H1 (cell line): ENCODE measurements at regions not wholly inside any gene's neighbourhood (a gene's known extent, or its start where the extent isn't known, plus 50 kb on each side); places are given as distances from the start of the nearest gene placed in this dataset.

Experiments
- CTCF ChIA-PET: fragments of 300-600 bp; sonication (Branson Sonifier 250); formaldehyde crosslinking; loops from one replicate; lab custom pipeline; 2021; ENCODE audit not compliant: partially characterized antibody; lab: Charles Lee
- POLR2A ChIA-PET: fragments of 300-600 bp; sonication (Branson Sonifier 250); formaldehyde crosslinking; loops from one replicate; lab custom pipeline; 2021; ENCODE audit warnings: inconsistent platforms; ENCODE audit not compliant: partially characterized antibody; lab: Charles Lee
- DNase-seq, 2 experiments: peaks; one replicate each; pipeline versions ENCODE4 v3.0.0 to v3.0.0-alpha.2; 2010 to 2022; ENCODE audit warnings: low spot score in 2 of 2, low read depth in 1 of 2, mixed read lengths in 1 of 2
- FAIRE-seq: peaks from 2 replicates; lab custom pipeline; 2011; peaks lifted over from hg19 to GRCh38; lab: Jason Lieb, UNC
- H2AFZ ChIP-seq: 2 replicates; pipeline ENCODE4 v1.8.1; 2012; ENCODE audit warnings: low read length, inconsistent platforms
- H2AK5ac ChIP-seq: 2 replicates; pipeline ENCODE4 v1.6.1; 2013; ENCODE audit warnings: low read depth, low read length
- H2BK120ac ChIP-seq: replicated peaks from 2 replicates; pipeline ENCODE3; 2013; ENCODE audit warnings: low read depth, low read length, inconsistent platforms
- H2BK12ac ChIP-seq: 2 replicates; pipeline ENCODE4 v1.6.1; 2013; ENCODE audit warnings: low read depth, low read length
- H2BK15ac ChIP-seq: 2 replicates; pipeline ENCODE4 v1.6.1; 2013; ENCODE audit warnings: low read length
- H2BK20ac ChIP-seq: 2 replicates; pipeline ENCODE4 v1.6.1; 2013; ENCODE audit warnings: low read length
- H2BK5ac ChIP-seq: 2 replicates; pipeline ENCODE4 v1.6.1; 2013; ENCODE audit warnings: low read depth, low read length
- H3K14ac ChIP-seq: 2 replicates; pipeline ENCODE4 v1.6.1; 2013; ENCODE audit warnings: inconsistent platforms; ENCODE audit not compliant: insufficient read length
- H3K18ac ChIP-seq: 2 replicates; pipeline ENCODE4 v1.6.1; 2013; ENCODE audit warnings: low read length; ENCODE audit errors: extremely low read depth
- H3K23ac ChIP-seq: 2 replicates; pipeline ENCODE4 v1.6.1; 2013; ENCODE audit warnings: inconsistent platforms; ENCODE audit not compliant: insufficient read length
- H3K23me2 ChIP-seq: 2 replicates; pipeline ENCODE4 v1.6.1; 2013; ENCODE audit warnings: low read depth, low read length
- H3K27ac ChIP-seq: 2 replicates; pipeline ENCODE4 v1.6.1; 2011; ENCODE audit warnings: low read depth, low read length, inconsistent platforms
- H3K27me3 ChIP-seq, 4 experiments: replicated peaks in 1 of 4; 1 replicate in 1 of 4; 2 replicates in 3 of 4; pipeline versions ENCODE4 v1.6.1 to v1.8.1; 2011 to 2013; ENCODE audit warnings: low read length in 3 of 4, mild to moderate bottlenecking in 3 of 4, inconsistent platforms in 2 of 4, mixed read lengths in 2 of 4, moderate library complexity in 1 of 4; ENCODE audit not compliant: control insufficient read depth in 3 of 4, insufficient read depth in 3 of 4; ENCODE audit errors: extremely low read depth in 1 of 4
- H3K36me3 ChIP-seq, 4 experiments: 2 replicates each; pipeline versions ENCODE4 v1.6.1 to v1.8.1; 2011 to 2013; ENCODE audit warnings: mild to moderate bottlenecking in 4 of 4, low read length in 3 of 4, moderate library complexity in 2 of 4, control low read depth in 1 of 4, inconsistent platforms in 1 of 4; ENCODE audit not compliant: insufficient read depth in 4 of 4, control insufficient read depth in 2 of 4
- H3K4ac ChIP-seq: replicated peaks from 2 replicates; pipeline ENCODE3; 2013; ENCODE audit warnings: low read length, low read depth, mixed read lengths, inconsistent platforms; ENCODE audit not compliant: insufficient read length
- H3K4me1 ChIP-seq, 4 experiments: replicated peaks in 1 of 4; 1 replicate in 1 of 4; 2 replicates in 3 of 4; pipeline versions ENCODE4 v1.6.1 to v1.8.1; 2011 to 2013; ENCODE audit warnings: low read length in 3 of 4, inconsistent platforms in 2 of 4, mixed read lengths in 1 of 4; ENCODE audit not compliant: insufficient read depth in 4 of 4, control insufficient read depth in 3 of 4
- H3K4me2 ChIP-seq, 2 experiments: 2 replicates each; pipeline versions ENCODE4 v1.6.1 to v1.8.1; 2011 to 2013; ENCODE audit warnings: low read depth in 2 of 2, low read length in 2 of 2, control low read depth in 1 of 2, inconsistent platforms in 1 of 2, mild to moderate bottlenecking in 1 of 2; ENCODE audit not compliant: insufficient read depth in 1 of 2
- H3K4me3 ChIP-seq, 4 experiments: fragments of 200-600, 300-600 bp in 1 of 4; sonication (generic), shearing (Covaris generic), sonication (Bioruptor Twin) in 1 of 4; 2 replicates each; pipeline versions ENCODE4 v1.5.1 to v1.8.1; 2011 to 2016; ENCODE audit warnings: low read length in 4 of 4, low read depth in 3 of 4, control low read depth in 2 of 4, inconsistent platforms in 2 of 4, mild to moderate bottlenecking in 2 of 4, mixed read lengths in 1 of 4, moderate library complexity in 1 of 4; ENCODE audit not compliant: insufficient read depth in 2 of 4; ENCODE audit errors: extremely low read depth in 1 of 4
- H3K56ac ChIP-seq: replicated peaks from 2 replicates; pipeline ENCODE3; 2013; ENCODE audit warnings: low read depth, mild to moderate bottlenecking, mixed read lengths, low read length, inconsistent platforms; ENCODE audit not compliant: insufficient read length
- H3K79me1 ChIP-seq: 2 replicates; pipeline ENCODE4 v1.6.1; 2013; ENCODE audit warnings: low read depth, low read length, control low read depth
- H3K79me2 ChIP-seq, 2 experiments: 2 replicates each; pipeline versions ENCODE4 v1.6.1 to v1.8.1; 2012 to 2013; ENCODE audit warnings: low read length in 2 of 2, mild to moderate bottlenecking in 2 of 2, inconsistent platforms in 1 of 2; ENCODE audit not compliant: insufficient read depth in 2 of 2, control insufficient read depth in 1 of 2
- H3K9ac ChIP-seq, 4 experiments: replicated peaks in 1 of 4; 1 replicate in 1 of 4; 2 replicates in 3 of 4; pipeline versions ENCODE4 v1.6.1 to v1.8.1; 2011 to 2013; ENCODE audit warnings: low read depth in 3 of 4, low read length in 3 of 4, control low read depth in 2 of 4, mild to moderate bottlenecking in 2 of 4, moderate library complexity in 2 of 4, inconsistent platforms in 1 of 4; ENCODE audit errors: extremely low read depth in 1 of 4
- H3K9me3 ChIP-seq, 2 experiments: 2 replicates each; pipeline versions ENCODE4 v1.6.1 to v1.8.1; 2012 to 2013; ENCODE audit warnings: mild to moderate bottlenecking in 2 of 2, moderate library complexity in 2 of 2, control low read depth in 1 of 2, inconsistent platforms in 1 of 2, low read depth in 1 of 2, low read length in 1 of 2, mixed read lengths in 1 of 2; ENCODE audit not compliant: insufficient read depth in 2 of 2
- H4K20me1 ChIP-seq, 2 experiments: replicated peaks in 1 of 2; 2 replicates each; pipeline versions ENCODE3 to v1.8.1; 2011 to 2013; ENCODE audit warnings: inconsistent platforms in 2 of 2, low read length in 2 of 2, mild to moderate bottlenecking in 1 of 2; ENCODE audit not compliant: insufficient read depth in 2 of 2, control insufficient read depth in 1 of 2
- H4K5ac ChIP-seq: 2 replicates; pipeline ENCODE4 v1.6.1; 2013; ENCODE audit warnings: low read length, low read depth, mixed read lengths, inconsistent platforms; ENCODE audit not compliant: insufficient read length
- H4K8ac ChIP-seq: 2 replicates; pipeline ENCODE4 v1.8.0; 2013; ENCODE audit warnings: mild to moderate bottlenecking, moderate library complexity, low read length, inconsistent platforms; ENCODE audit not compliant: insufficient read depth; ENCODE audit errors: extremely low read depth
- H4K91ac ChIP-seq: replicated peaks from 2 replicates; pipeline ENCODE3; 2013; ENCODE audit warnings: low read length, mixed read lengths, inconsistent platforms; ENCODE audit not compliant: insufficient read length
- CHD1 ChIP-seq: IDR thresholded peaks from 2 replicates; pipeline ENCODE4 v1.6.1; 2012; ENCODE audit warnings: low read depth, low read length, improper control_type of control experiment
- EP300 ChIP-seq, 2 experiments: IDR thresholded peaks; 1 replicate in 1 of 2; 2 replicates in 1 of 2; pipeline ENCODE4 v1.6.1; 2011 to 2012; ENCODE audit warnings: low read depth in 2 of 2, low read length in 2 of 2, mild to moderate bottlenecking in 2 of 2, borderline replicate concordance in 1 of 2, inconsistent platforms in 1 of 2, moderate library complexity in 1 of 2
- SIRT6 ChIP-seq: IDR thresholded peaks from one replicate; pipeline ENCODE4 v1.7.1; 2012; ENCODE audit warnings: low read length, inconsistent platforms
- SP1 ChIP-seq: IDR thresholded peaks from 2 replicates; pipeline ENCODE4 v1.6.1; 2011; ENCODE audit warnings: low read depth, low read length
- SUZ12 ChIP-seq: fragments of 200-600 bp; sonication (generic); IDR thresholded peaks from 2 replicates; pipeline ENCODE4 v1.6.1; 2012; ENCODE audit warnings: mild to moderate bottlenecking, inconsistent platforms, low read length, moderate library complexity, mixed read lengths
- ZNF274 ChIP-seq: IDR thresholded peaks from 2 replicates; pipeline ENCODE4 v1.7.0; 2012; ENCODE audit warnings: low read length, borderline replicate concordance; ENCODE audit errors: extremely low read depth
- WGBS, 2 experiments: shearing (Covaris generic) in 1 of 2; methylation state at CpG; one replicate each; pipeline versions ENCODE4 v1.1.6 to v1.1.7; 2013 to 2015; ENCODE audit warnings: low lambda C conversion rate in 2 of 2, mixed read lengths in 2 of 2, inconsistent platforms in 1 of 2, low coverage in 1 of 2, missing lambda C conversion rate in 1 of 2; ENCODE audit not compliant: insufficient replicate concordance in 2 of 2, insufficient coverage in 1 of 2, insufficient read length in 1 of 2; ENCODE audit errors: extremely low coverage in 1 of 2, missing lambda C conversion rate in 1 of 2; 5-methylcytosine and 5-hydroxymethylcytosine counted together

DNA sequence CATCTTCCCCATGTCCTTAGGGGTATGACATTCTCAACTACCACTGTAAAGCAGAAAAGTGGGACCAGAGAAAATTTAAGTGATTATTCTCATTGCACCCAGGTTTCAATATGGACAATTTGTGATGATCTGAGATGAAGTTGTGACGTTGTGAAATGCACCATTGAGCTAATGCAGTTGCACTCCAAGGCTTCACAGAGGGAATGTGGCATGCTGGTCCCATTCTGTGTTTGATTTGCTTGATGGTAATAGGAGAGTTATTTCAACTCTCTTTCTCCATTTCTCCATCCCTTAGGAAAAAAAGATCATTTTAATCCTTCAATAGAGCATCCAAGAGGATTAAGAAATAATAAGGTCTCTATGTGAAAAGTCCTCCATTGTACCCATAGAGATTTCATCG, 136.6 kb downstream of the SLC30A10 start:
- no peaks in the 10 kb centered on the region for H3K36me3 ChIP-seq
- H3K23ac ChIP-seq: no peak overlapping the region
- H3K56ac ChIP-seq: no peak overlapping the region
- H3K79me1 ChIP-seq: no peaks in the 10 kb centered on the region
- no peak overlapping the region for H4K5ac ChIP-seq
- H2AFZ ChIP-seq: no peak overlapping the region
- no peak overlapping the region for H2BK5ac ChIP-seq
- no peak overlapping the region for H2AK5ac ChIP-seq
- no peak overlapping the region for H3K18ac ChIP-seq
- H2BK12ac ChIP-seq: no peak overlapping the region
- H2BK15ac ChIP-seq: no peak overlapping the region
- ChIA-PET CTCF (no interaction called here), POLR2A (no interaction called here)
- DNase-seq (no peak), FAIRE-seq (no peak)
- no peak overlapping the region for H3K14ac ChIP-seq
- no peak overlapping the region for H2BK120ac ChIP-seq
- no peaks in the 10 kb centered on the region for H3K9me3 ChIP-seq
- H4K91ac ChIP-seq: no peak overlapping the region
- no peak overlapping the region for H3K4me3 ChIP-seq
- 86% methylated on average over 2 of the region's 2 CpGs; no CpG with 5 or more reads in 1 of the 2 experiments for WGBS, 2 experiments
- H3K4me2 ChIP-seq: no peak overlapping the region
- H3K4me1 ChIP-seq: no peaks in the 10 kb centered on the region
- no peaks in the 10 kb centered on the region for H4K20me1 ChIP-seq
- no peak for TF ChIP-seq SP1
- no peak for TF ChIP-seq EP300 (IDR thresholded peaks at IDR 0.05; ENCODE audit: borderline replicate concordance in 1 of 2, low read depth in 2 of 2, low read length in 2 of 2)
- TF ChIP-seq SUZ12: no peak
- TF ChIP-seq ZNF274: no peak
- no peak for TF ChIP-seq CHD1
- no peak for TF ChIP-seq SIRT6
- H3K27ac ChIP-seq: no peak overlapping the region
- H2BK20ac ChIP-seq: no peak overlapping the region
- no peaks in the 10 kb centered on the region for H3K79me2 ChIP-seq
- H3K23me2 ChIP-seq: no peaks in the 10 kb centered on the region; the same call in 1 of the 2 replicates
- no peak overlapping the region for H3K9ac ChIP-seq
- H3K4ac ChIP-seq: no peak overlapping the region
- no peak overlapping the region for H4K8ac ChIP-seq
- H3K27me3 ChIP-seq: no peaks in the 10 kb centered on the region
